Suprapubic skin (tissue), 4 donors: ENCODE measurements at regions not wholly inside any gene's neighbourhood (a gene's known extent, or its start where the extent isn't known, plus 50 kb on each side); places are given as distances from the start of the nearest gene placed in this dataset.
"Not testable (repeated sequence)": the region's sequence is repeated elsewhere in the genome, so short reads cannot be mapped to it uniquely, and the experiment has no call there.

ENCODE experiments used
- DNase-seq, 2 donors: peaks; one replicate each; pipeline ENCODE4 v3.0.0-alpha.2; 2019; ENCODE audit warnings: low spot score in 2 of 2
- H3K27ac ChIP-seq: fragments of 200-600 bp; sonication (generic); one replicate; pipeline ENCODE4 v1.5.1; 2019
- H3K27me3 ChIP-seq: fragments of 200-600 bp; sonication (generic); one replicate; pipeline ENCODE4 v1.5.1; 2019
- H3K36me3 ChIP-seq: fragments of 200-600 bp; sonication (generic); one replicate; pipeline ENCODE4 v1.5.1; 2019
- H3K4me1 ChIP-seq: fragments of 200-600 bp; sonication (generic); one replicate; pipeline ENCODE4 v1.5.1; 2019
- H3K4me3 ChIP-seq: fragments of 200-600 bp; sonication (generic); one replicate; pipeline ENCODE4 v1.5.1; 2019; ENCODE audit warnings: mild to moderate bottlenecking
- H3K9me3 ChIP-seq: fragments of 200-600 bp; sonication (generic); one replicate; pipeline ENCODE4 v1.5.1; 2019
- EP300 ChIP-seq: sonication (generic); formaldehyde crosslinking; IDR thresholded peaks from one replicate; pipeline ENCODE4 v1.6.1; 2017; ENCODE audit warnings: antibody characterized with exemption
- POLR2A ChIP-seq, 2 donors: fragments of 450-650 bp; IDR thresholded peaks; one replicate each; pipeline ENCODE4 v1.6.1; 2017; ENCODE audit warnings: antibody characterized with exemption in 2 of 2, mild to moderate bottlenecking in 2 of 2, moderate library complexity in 2 of 2
- POLR2AphosphoS5 ChIP-seq, 3 donors: sonication (generic); formaldehyde crosslinking; IDR thresholded peaks; one replicate each; pipeline ENCODE4 v1.6.1; 2017; ENCODE audit warnings: antibody characterized with exemption in 3 of 3
- WGBS: methylation state at CpG from one replicate; pipeline ENCODE4 v1.1.5; 2018; 5-methylcytosine and 5-hydroxymethylcytosine counted together
- TF ChIP-seq, protein P1 (sequence below), 2 donors: fragments of 200-600 bp in 1 of 2; fragments of 450-650 bp in 1 of 2; sonication (generic) in 1 of 2; IDR thresholded peaks; one replicate each; pipeline ENCODE4 v1.5.1; 2016 to 2019; ENCODE audit warnings: antibody characterized with exemption in 2 of 2, mild to moderate bottlenecking in 1 of 2, moderate library complexity in 1 of 2

DNA sequence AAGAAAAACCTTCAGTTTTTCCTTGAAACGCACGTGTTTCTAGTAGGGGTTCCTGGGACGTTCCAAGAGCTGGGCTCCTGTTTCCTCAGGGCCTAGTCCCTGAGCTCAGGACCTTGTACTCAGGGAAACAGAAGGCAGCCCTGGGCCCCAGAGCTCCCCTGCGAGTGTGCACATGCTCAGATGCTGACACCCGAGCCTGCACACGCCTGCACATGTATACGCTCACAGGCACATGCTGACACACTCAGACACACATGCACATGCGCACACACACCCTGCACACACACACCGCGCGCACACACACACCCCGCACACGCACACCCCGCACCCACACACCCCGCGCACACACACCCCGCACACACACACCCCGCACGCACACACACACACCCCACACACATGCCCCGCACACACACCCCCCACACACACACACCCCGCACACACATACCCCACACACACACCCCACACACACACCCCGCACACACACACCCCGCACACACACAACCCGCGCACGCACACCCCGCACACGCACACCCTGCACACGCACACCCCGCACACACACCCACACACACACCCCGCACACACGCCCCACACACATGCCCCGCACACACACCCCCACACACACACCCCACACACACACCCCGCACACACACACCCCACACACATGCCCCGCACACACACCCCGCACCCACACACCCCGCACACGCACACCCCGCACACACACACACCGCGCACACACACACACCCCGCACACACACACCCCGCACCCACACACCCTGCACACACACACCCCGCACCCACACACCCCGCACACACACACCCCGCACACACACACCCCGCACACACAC lies 52.2 kb downstream of the CALML3 start:
- 83% methylated on average over 45 of the region's 47 CpGs for WGBS
- Histone ChIP-seq H3K27ac (no peak overlapping the region), H3K27me3 (no peaks in the 10 kb centered on the region), H3K9me3 (no peaks in the 10 kb centered on the region), H3K4me3 (no peak overlapping the region), H3K4me1 (peaks cover 15% of the 10 kb centered on the region), H3K36me3 (no peaks in the 10 kb centered on the region)
- DNase-seq, result no peak
- TF ChIP-seq, protein P1, sequence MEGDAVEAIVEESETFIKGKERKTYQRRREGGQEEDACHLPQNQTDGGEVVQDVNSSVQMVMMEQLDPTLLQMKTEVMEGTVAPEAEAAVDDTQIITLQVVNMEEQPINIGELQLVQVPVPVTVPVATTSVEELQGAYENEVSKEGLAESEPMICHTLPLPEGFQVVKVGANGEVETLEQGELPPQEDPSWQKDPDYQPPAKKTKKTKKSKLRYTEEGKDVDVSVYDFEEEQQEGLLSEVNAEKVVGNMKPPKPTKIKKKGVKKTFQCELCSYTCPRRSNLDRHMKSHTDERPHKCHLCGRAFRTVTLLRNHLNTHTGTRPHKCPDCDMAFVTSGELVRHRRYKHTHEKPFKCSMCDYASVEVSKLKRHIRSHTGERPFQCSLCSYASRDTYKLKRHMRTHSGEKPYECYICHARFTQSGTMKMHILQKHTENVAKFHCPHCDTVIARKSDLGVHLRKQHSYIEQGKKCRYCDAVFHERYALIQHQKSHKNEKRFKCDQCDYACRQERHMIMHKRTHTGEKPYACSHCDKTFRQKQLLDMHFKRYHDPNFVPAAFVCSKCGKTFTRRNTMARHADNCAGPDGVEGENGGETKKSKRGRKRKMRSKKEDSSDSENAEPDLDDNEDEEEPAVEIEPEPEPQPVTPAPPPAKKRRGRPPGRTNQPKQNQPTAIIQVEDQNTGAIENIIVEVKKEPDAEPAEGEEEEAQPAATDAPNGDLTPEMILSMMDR (IDR thresholded peaks at IDR 0.05), result no peak
- no peak for TF ChIP-seq POLR2AphosphoS5 (IDR thresholded peaks at IDR 0.05)
- TF ChIP-seq POLR2A (IDR thresholded peaks at IDR 0.05), result no peak

GRCh38 chr10:5580038-5580428 lies 55.3 kb downstream of the CALML3 start:
- not testable (repeated sequence) for H3K27me3 ChIP-seq, H3K36me3 ChIP-seq, H3K27ac ChIP-seq, DNase-seq, H3K4me3 ChIP-seq, H3K9me3 ChIP-seq
- H3K4me1 ChIP-seq, result peaks cover 29% of the 10 kb centered on the region
- 65% methylated on average over 4 of the region's 4 CpGs for WGBS

DNA sequence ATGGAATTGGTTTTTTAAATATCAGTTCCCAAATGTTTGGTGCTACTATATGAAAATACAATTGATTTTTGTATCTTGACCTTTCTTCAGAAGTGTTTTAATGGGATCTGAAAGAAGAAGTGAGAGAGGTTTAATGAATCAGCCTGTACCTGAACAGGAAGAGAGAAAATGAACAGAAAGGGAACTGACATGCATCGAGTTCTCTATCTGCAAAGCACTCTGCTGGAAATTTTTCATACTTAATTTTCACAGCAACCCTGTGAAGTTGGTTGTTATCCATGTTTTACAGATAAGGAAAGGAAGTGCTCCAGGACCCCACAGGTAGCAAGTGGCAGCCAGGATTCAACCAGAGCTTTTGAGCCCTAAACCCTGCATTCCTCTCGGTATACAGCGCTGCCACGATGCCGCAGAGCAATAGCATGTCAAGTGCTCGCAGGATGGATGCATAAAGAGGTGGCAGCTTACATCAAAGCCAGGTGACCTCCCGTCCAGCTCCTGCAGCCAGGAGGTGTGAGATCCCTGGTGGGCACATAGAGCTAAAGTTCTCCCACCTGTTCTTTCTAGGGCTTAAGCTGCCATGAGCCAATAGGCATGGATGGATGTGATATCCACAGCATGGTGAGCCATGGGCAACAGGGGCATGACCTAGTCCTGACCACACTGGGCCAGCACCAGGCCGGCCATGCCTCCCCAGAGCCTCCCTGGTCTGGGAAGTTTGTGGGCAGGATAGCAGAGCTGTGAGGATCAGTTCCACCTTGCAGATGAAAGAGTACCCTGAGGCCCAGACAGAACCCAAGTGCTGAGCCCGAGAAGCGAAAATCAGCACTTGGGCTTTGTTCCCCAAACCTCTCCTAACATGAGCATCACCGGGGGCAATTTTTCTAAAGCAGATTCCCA lies 57.2 kb downstream of the CALML3 start:
- H3K9me3 ChIP-seq, result no peaks in the 10 kb centered on the region
- no peak overlapping the region for H3K27ac ChIP-seq
- no peak for DNase-seq
- H3K4me3 ChIP-seq, result no peak overlapping the region
- no peaks in the 10 kb centered on the region for H3K36me3 ChIP-seq
- H3K4me1 ChIP-seq, result peaks cover 27% of the 10 kb centered on the region
- TF ChIP-seq, protein P1 (IDR thresholded peaks at IDR 0.05), result no peak
- TF ChIP-seq POLR2AphosphoS5 (IDR thresholded peaks at IDR 0.05), result no peak
- no peak for TF ChIP-seq POLR2A (IDR thresholded peaks at IDR 0.05)
- no peak for TF ChIP-seq EP300
- H3K27me3 ChIP-seq, result no peaks in the 10 kb centered on the region
- WGBS, result 94% methylated on average over 11 of the region's 11 CpGs

DNA sequence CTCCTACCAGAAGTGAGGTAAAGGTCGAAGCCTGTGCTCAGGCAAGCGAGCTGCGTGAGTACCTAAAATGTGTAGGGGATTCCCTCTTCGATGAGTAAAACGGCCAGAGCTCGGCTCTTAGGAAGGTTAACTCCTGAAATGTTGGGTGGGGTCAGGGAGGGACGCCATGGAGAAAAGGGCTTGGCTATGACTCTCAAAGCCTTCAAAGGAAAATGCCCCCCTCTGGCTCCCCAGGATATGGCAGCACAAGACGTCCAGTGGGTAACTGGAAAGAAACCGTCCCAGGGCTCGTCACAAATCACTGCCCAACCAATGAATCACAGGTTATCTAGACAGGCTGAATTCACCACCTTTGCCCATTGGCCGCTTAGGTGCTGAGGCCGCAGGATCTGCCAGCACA lies 58.0 kb downstream of the CALML3 start:
- Histone ChIP-seq H3K9me3 (no peaks in the 10 kb centered on the region), H3K27me3 (no peaks in the 10 kb centered on the region), H3K4me1 (peaks cover 34% of the 10 kb centered on the region), H3K4me3 (no peak overlapping the region), H3K27ac (peak overlapping the region; percentile 19), H3K36me3 (no peaks in the 10 kb centered on the region)
- WGBS, result 80% methylated on average over 12 of the region's 12 CpGs
- no peak for DNase-seq
- TF ChIP-seq EP300 (no peak), POLR2AphosphoS5 (IDR thresholded peaks at IDR 0.05) (no peak)

DNA sequence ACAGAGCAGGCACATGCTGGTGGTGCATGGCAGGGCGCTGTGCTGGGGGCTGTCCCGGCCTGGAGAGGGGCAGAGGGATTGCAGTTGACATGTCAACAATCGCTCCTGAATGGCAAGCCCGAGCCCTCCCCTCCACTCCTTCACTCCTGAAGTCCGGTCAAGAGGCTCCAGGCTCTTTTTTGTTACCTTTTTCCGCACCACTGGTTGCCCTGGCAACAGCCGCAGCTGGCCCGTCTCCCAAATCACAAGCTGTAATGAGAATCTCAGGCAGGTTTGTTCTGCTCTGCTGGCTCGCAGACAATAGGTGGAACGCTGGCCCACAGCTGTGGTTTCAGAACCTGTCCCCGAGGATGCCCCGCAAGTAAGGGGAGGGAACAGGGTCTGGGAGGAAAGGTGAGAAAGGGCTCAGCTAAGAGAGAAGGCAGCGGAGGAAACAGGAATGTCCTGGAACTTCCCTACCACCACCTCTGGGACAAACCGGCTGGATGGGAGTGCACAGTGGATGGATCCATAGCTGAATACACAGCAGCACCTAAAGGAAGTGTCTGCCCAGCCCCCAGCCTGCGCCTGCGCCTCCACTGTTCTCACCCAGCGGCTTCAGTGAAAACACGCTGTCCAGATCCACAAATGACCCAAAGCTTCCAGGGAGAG lies 58.9 kb downstream of the CALML3 start:
- Histone ChIP-seq H3K4me3 (no peak overlapping the region), H3K27ac (peak overlapping the region; percentile 62), H3K27me3 (no peaks in the 10 kb centered on the region), H3K36me3 (no peaks in the 10 kb centered on the region), H3K4me1 (peaks cover 34% of the 10 kb centered on the region), H3K9me3 (no peaks in the 10 kb centered on the region)
- no peak for DNase-seq
- 49% methylated on average over 18 of the region's 18 CpGs for WGBS
- TF ChIP-seq EP300 (no peak), POLR2A (IDR thresholded peaks at IDR 0.05) (no peak), POLR2AphosphoS5 (IDR thresholded peaks at IDR 0.05) (peak in 1 of 3 donors; percentile 62)
- TF ChIP-seq, protein P1 (IDR thresholded peaks at IDR 0.05), result no peak
